HEK293 (cell line): ENCODE measurements at regions not wholly inside any gene's neighbourhood (a gene's known extent, or its start where the extent isn't known, plus 50 kb on each side); places are given as distances from the start of the nearest gene placed in this dataset.

Experiments used
- CTCF ChIP-seq: fragments of 450-650 bp; formaldehyde crosslinking; IDR thresholded peaks from 2 replicates; pipeline ENCODE4 v1.5.1; 2016; ENCODE audit warnings: missing biosample characterization, missing genetic modification characterization
- FEZF1 ChIP-seq: fragments of 450-650 bp; formaldehyde crosslinking; IDR thresholded peaks from 2 replicates; pipeline ENCODE4 v1.5.1; 2016; ENCODE audit warnings: missing biosample characterization, missing genetic modification characterization
- KLF1 ChIP-seq: fragments of 450-650 bp; formaldehyde crosslinking; IDR thresholded peaks from 2 replicates; pipeline ENCODE4 v1.5.1; 2016; ENCODE audit warnings: missing biosample characterization, missing genetic modification characterization
- ZNF121 ChIP-seq: fragments of 450-650 bp; formaldehyde crosslinking; IDR thresholded peaks from 2 replicates; pipeline ENCODE4 v1.5.1; 2016; ENCODE audit warnings: missing biosample characterization, missing genetic modification characterization
- ZNF174 ChIP-seq: fragments of 450-650 bp; formaldehyde crosslinking; IDR thresholded peaks from 2 replicates; pipeline ENCODE4 v1.5.0; 2017; ENCODE audit warnings: missing biosample characterization, mild to moderate bottlenecking, missing genetic modification characterization
- ZNF416 ChIP-seq: fragments of 450-650 bp; formaldehyde crosslinking; IDR thresholded peaks from 2 replicates; pipeline ENCODE4 v1.5.1; 2016; ENCODE audit warnings: missing biosample characterization, missing genetic modification characterization

GRCh38 chr10:106032450-106033002 lies 1132.0 kb downstream of the SORCS1 start:
- no peak for TF ChIP-seq ZNF174 (tag by site-specific recombination)
- no peak for TF ChIP-seq CTCF (tag by site-specific recombination)
- TF ChIP-seq KLF1 (tag by site-specific recombination): no peak
- TF ChIP-seq ZNF416 (tag by site-specific recombination): no peak
- no peak for TF ChIP-seq FEZF1 (tag by site-specific recombination)
- TF ChIP-seq ZNF121 (tag by site-specific recombination): no peak
